ENCODE measurements at regions not wholly inside any gene's neighbourhood (a gene's known extent, or its start where the extent isn't known, plus 50 kb on each side); places are given as distances from the start of the nearest gene placed in this dataset.

DNA sequence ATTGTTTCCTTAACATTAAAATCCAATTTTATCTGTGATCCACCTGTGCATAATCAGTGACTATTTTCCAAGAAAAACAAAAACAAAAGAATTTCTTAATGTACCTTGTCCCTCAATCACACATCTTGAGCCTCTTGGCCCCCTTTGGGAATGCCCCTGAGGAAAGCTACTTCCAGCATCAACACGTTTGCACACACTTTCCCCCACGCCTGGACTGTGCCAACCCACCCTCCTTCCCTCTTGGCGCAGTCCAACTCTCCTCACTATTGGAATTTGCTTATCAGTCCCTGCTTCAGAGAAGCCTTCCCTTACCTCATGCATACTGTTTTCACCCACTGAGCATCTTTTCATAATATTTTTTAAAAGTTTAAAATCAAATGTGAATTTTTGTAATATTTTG lies 389.4 kb upstream of the NRSN1 start:
- 55% methylated on average over 3 of the region's 3 CpGs for WGBS
- Histone ChIP-seq H3K27me3 (ENCODE audit: control insufficient read depth in 4 of 4, insufficient read depth in 4 of 4, low read length in 3 of 4) (no peaks in the 10 kb centered on the region), H3K27ac (ENCODE audit: low read depth in 1 of 2, low read length in 2 of 2) (no peak overlapping the region), H3K9me3 (ENCODE audit: control insufficient read depth in 4 of 4, low read length in 3 of 4) (no peaks in the 10 kb centered on the region), H3K9ac (ENCODE audit: low read depth in 1 of 2, low read length in 2 of 2) (no peak overlapping the region), H3K36me3 (ENCODE audit: control insufficient read depth in 4 of 4, insufficient read depth in 3 of 4, low read depth in 1 of 4, low read length in 3 of 4) (no peaks in the 10 kb centered on the region), H3K4me3 (ENCODE audit: low read depth in 1 of 3, low read length in 3 of 3) (no peak overlapping the region), H3K4me1 (ENCODE audit: control insufficient read depth in 4 of 4, insufficient read depth in 4 of 4, low read length in 3 of 4) (no peaks in the 10 kb centered on the region)
- no peak for DNase-seq (ENCODE audit: low spot score)
- TF ChIP-seq ATF3 (IDR thresholded peaks at IDR 0.05) (no peak), CTCF (IDR thresholded peaks at IDR 0.05; ENCODE audit: low read depth, low read length, missing input control) (no peak), EGR1 (IDR thresholded peaks at IDR 0.05; ENCODE audit: low read depth in 2 of 2) (no peak), TAF1 (conservative IDR thresholded peaks at IDR 0.05) (no peak), HNF4G (IDR thresholded peaks at IDR 0.05) (no peak), RAD21 (IDR thresholded peaks at IDR 0.05) (no peak), NR2F2 (IDR thresholded peaks at IDR 0.05) (no peak), JUND (IDR thresholded peaks at IDR 0.05) (no peak), REST (IDR thresholded peaks at IDR 0.05) (no peak), FOXA2 (IDR thresholded peaks at IDR 0.05) (no peak), GABPA (IDR thresholded peaks at IDR 0.05 in 1 of 2, conservative IDR thresholded peaks at IDR 0.05 in 1 of 2) (no peak), FOXA1 (IDR thresholded peaks at IDR 0.05) (no peak), YY1 (IDR thresholded peaks at IDR 0.05) (no peak), SP1 (IDR thresholded peaks at IDR 0.05) (no peak), HNF4A (conservative IDR thresholded peaks at IDR 0.05) (no peak), RXRA (IDR thresholded peaks at IDR 0.05) (no peak)
- TF ChIP-seq, protein P1, sequence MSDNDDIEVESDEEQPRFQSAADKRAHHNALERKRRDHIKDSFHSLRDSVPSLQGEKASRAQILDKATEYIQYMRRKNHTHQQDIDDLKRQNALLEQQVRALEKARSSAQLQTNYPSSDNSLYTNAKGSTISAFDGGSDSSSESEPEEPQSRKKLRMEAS (IDR thresholded peaks at IDR 0.05) = no peak
- TF ChIP-seq, protein P2, sequence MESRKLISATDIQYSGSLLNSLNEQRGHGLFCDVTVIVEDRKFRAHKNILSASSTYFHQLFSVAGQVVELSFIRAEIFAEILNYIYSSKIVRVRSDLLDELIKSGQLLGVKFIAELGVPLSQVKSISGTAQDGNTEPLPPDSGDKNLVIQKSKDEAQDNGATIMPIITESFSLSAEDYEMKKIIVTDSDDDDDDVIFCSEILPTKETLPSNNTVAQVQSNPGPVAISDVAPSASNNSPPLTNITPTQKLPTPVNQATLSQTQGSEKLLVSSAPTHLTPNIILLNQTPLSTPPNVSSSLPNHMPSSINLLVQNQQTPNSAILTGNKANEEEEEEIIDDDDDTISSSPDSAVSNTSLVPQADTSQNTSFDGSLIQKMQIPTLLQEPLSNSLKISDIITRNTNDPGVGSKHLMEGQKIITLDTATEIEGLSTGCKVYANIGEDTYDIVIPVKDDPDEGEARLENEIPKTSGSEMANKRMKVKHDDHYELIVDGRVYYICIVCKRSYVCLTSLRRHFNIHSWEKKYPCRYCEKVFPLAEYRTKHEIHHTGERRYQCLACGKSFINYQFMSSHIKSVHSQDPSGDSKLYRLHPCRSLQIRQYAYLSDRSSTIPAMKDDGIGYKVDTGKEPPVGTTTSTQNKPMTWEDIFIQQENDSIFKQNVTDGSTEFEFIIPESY (IDR thresholded peaks at IDR 0.05) = no peak
